Endothelial cell of umbilical vein (primary cell): ENCODE measurements at regions not wholly inside any gene's neighbourhood (a gene's known extent, or its start where the extent isn't known, plus 50 kb on each side); places are given as distances from the start of the nearest gene placed in this dataset.

Source experiments
- BruUV-seq: library from RNA; stranded (reverse); fragments of 400-500 nt; replicated peaks from 2 replicates; lab custom pipeline; 2021; lab: Mats Ljungman, UMichigan
- CTCF ChIA-PET: fragments of 300-600, 350-600 bp; sonication (Branson Sonifier 250); formaldehyde crosslinking; loops from one replicate; lab custom pipeline; 2021; ENCODE audit warnings: antibody characterized with exemption, inconsistent platforms; lab: Charles Lee
- POLR2A ChIA-PET: fragments of 300-600, 350-600 bp; sonication (Branson Sonifier 250); formaldehyde crosslinking; loops from one replicate; lab custom pipeline; 2021; ENCODE audit warnings: antibody characterized with exemption, inconsistent platforms; lab: Charles Lee
- DNase-seq: peaks from one replicate; pipeline ENCODE4 v3.0.0-alpha.2; 2011; ENCODE audit warnings: low read depth, low spot score
- FAIRE-seq: peaks from 2 replicates; lab custom pipeline; 2011; peaks lifted over from hg19 to GRCh38; lab: Jason Lieb, UNC
- H2AFZ ChIP-seq: 2 replicates; pipeline ENCODE4 v1.6.0; 2012; ENCODE audit warnings: low read depth, low read length, control low read depth, inconsistent platforms
- H3K27ac ChIP-seq: 2 replicates; pipeline ENCODE4 v1.5.1; 2011; ENCODE audit warnings: low read depth, mild to moderate bottlenecking, control low read depth, low read length, moderate library complexity; ENCODE audit not compliant: insufficient read depth
- H3K27me3 ChIP-seq, 2 experiments: 2 replicates each; pipeline versions ENCODE4 v1.6.0 to v1.6.1; 2011; ENCODE audit warnings: low read length in 2 of 2, mixed read lengths in 1 of 2; ENCODE audit not compliant: control insufficient read depth in 2 of 2, insufficient read depth in 2 of 2
- H3K36me3 ChIP-seq, 2 experiments: 2 replicates in 1 of 2; 3 replicates in 1 of 2; pipeline ENCODE4 v1.5.1; 2011; ENCODE audit warnings: low read length in 2 of 2, mild to moderate bottlenecking in 1 of 2, moderate library complexity in 1 of 2; ENCODE audit not compliant: control insufficient read depth in 2 of 2, insufficient read depth in 2 of 2; ENCODE audit errors: extremely low read depth in 1 of 2
- H3K4me1 ChIP-seq: 3 replicates; pipeline ENCODE4 v1.5.1; 2011; ENCODE audit warnings: mild to moderate bottlenecking, low read length; ENCODE audit not compliant: control insufficient read depth, insufficient read depth; ENCODE audit errors: extremely low read depth
- H3K4me2 ChIP-seq: 2 replicates; pipeline ENCODE4 v1.6.1; 2011; ENCODE audit warnings: low read length, control low read depth, mixed read lengths; ENCODE audit not compliant: insufficient read depth
- H3K4me3 ChIP-seq, 3 experiments: fragments of 200-600 bp in 1 of 3; sonication (generic), shearing (Covaris generic) in 1 of 3; replicated peaks in 1 of 3; 2 replicates each; pipeline ENCODE4 v1.5.1; 2011 to 2016; ENCODE audit warnings: control low read depth in 3 of 3, low read length in 3 of 3, mild to moderate bottlenecking in 2 of 3, inconsistent platforms in 1 of 3, low read depth in 1 of 3, moderate library complexity in 1 of 3; ENCODE audit not compliant: insufficient read depth in 1 of 3
- H3K79me2 ChIP-seq: 2 replicates; pipeline ENCODE4 v1.6.0; 2012; ENCODE audit warnings: low read length, inconsistent platforms; ENCODE audit not compliant: control insufficient read depth, insufficient read depth
- H3K9ac ChIP-seq: replicated peaks from 2 replicates; pipeline ENCODE3; 2011; ENCODE audit warnings: low read length, control low read depth; ENCODE audit not compliant: insufficient read depth; ENCODE audit errors: extremely low read depth
- H3K9me1 ChIP-seq: replicated peaks from 3 replicates; pipeline ENCODE4 v1.6.0; 2011; ENCODE audit warnings: mild to moderate bottlenecking, low read length; ENCODE audit not compliant: control insufficient read depth, insufficient read depth; ENCODE audit errors: extremely low read depth
- H3K9me3 ChIP-seq: replicated peaks from 2 replicates; pipeline ENCODE4 v1.5.1; 2012; ENCODE audit warnings: low read length, inconsistent platforms; ENCODE audit not compliant: control insufficient read depth, insufficient read depth
- H4K20me1 ChIP-seq: replicated peaks from 2 replicates; pipeline ENCODE3; 2011; ENCODE audit warnings: mild to moderate bottlenecking, low read length; ENCODE audit not compliant: control insufficient read depth, insufficient read depth; ENCODE audit errors: extremely low read depth
- EZH2 ChIP-seq: IDR thresholded peaks from 2 replicates; pipeline ENCODE4 v1.6.1; 2012; ENCODE audit warnings: borderline replicate concordance, low read depth, mild to moderate bottlenecking, moderate library complexity, low read length, inconsistent platforms; ENCODE audit not compliant: severe bottlenecking
- FOS ChIP-seq: IDR thresholded peaks from 2 replicates; pipeline ENCODE4 v1.6.1; 2011; ENCODE audit warnings: mild to moderate bottlenecking, low read length, moderate library complexity, borderline replicate concordance; ENCODE audit not compliant: insufficient read depth
- GATA2 ChIP-seq: IDR thresholded peaks from 2 replicates; pipeline ENCODE4 v1.7.0; 2011; ENCODE audit warnings: low read depth, mild to moderate bottlenecking, moderate library complexity, mixed read lengths, low read length; ENCODE audit not compliant: insufficient read length, insufficient read depth
- JUN ChIP-seq: IDR thresholded peaks from 2 replicates; pipeline ENCODE4 v1.6.1; 2011; ENCODE audit warnings: borderline replicate concordance, low read depth; ENCODE audit not compliant: insufficient read length, insufficient read depth
- MYC ChIP-seq: IDR thresholded peaks from one replicate; pipeline ENCODE4 v1.6.1; 2011; ENCODE audit warnings: mild to moderate bottlenecking, low read depth, low read length
- POLR2A ChIP-seq: IDR thresholded peaks from 2 replicates; pipeline ENCODE4 v1.6.1; 2012; ENCODE audit warnings: low read depth, mild to moderate bottlenecking, control low read depth, low read length
- POLR2AphosphoS5 ChIP-seq: IDR thresholded peaks from 2 replicates; pipeline ENCODE4 v1.6.1; 2012; ENCODE audit warnings: low read depth, mild to moderate bottlenecking, control low read depth, low read length, moderate library complexity; ENCODE audit not compliant: insufficient read depth
- dilution Hi-C: fragments of 300-500 bp; cut with MboI; formaldehyde crosslinking; loops from one replicate; pipeline ENCODE4 v1.15.0; 2019; ENCODE audit warnings: low sequenced_read_pairs; ENCODE audit not compliant: extremely low pct_ligation_motif_present
- intact Hi-C: fragments of 100-400 bp; cut with micrococcal nuclease; formaldehyde crosslinking; loops from one replicate; pipeline ENCODE4 v1.10.0; 2022
- TF ChIP-seq, protein P1 (sequence below), 2 donors: IDR thresholded peaks; 1 replicate in 1 of 2; 2 replicates in 1 of 2; pipeline ENCODE4 v1.5.1; 2011; ENCODE audit warnings: low read length in 2 of 2, mild to moderate bottlenecking in 2 of 2, moderate library complexity in 2 of 2, control low read depth in 1 of 2, inconsistent platforms in 1 of 2, low read depth in 1 of 2; ENCODE audit not compliant: insufficient read depth in 1 of 2; ENCODE audit errors: extremely low read depth in 1 of 2
- TF ChIP-seq, protein P2 (sequence below): IDR thresholded peaks from 2 replicates; pipeline ENCODE4 v1.6.1; 2011; ENCODE audit not compliant: insufficient read depth, insufficient read length

DNA sequence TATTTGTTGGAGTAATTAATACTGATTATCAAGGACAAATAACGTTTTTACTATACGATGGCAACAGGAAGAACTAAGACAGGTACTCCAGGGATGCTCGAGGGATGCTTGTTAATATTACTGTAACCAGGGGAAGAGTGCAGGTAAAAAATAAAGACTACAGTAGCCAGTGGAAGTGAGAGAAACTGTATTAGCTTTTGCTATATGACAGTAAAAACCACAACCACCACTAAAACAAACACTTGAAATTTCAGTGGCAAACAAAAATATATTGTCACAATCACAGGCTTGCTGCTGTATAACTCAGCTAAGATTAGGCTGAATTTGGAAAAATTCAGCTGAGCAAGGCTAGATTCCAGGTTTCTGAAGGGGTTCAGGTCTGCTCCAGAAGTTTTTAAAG lies 812.6 kb upstream of the ADGRL4 start:
- no peaks in the 10 kb centered on the region for H3K79me2 ChIP-seq
- no peak overlapping the region for H3K4me2 ChIP-seq
- ChIA-PET CTCF (no interaction called here), POLR2A (no interaction called here)
- no peak for TF ChIP-seq JUN
- TF ChIP-seq GATA2 = no peak
- TF ChIP-seq, protein P1, sequence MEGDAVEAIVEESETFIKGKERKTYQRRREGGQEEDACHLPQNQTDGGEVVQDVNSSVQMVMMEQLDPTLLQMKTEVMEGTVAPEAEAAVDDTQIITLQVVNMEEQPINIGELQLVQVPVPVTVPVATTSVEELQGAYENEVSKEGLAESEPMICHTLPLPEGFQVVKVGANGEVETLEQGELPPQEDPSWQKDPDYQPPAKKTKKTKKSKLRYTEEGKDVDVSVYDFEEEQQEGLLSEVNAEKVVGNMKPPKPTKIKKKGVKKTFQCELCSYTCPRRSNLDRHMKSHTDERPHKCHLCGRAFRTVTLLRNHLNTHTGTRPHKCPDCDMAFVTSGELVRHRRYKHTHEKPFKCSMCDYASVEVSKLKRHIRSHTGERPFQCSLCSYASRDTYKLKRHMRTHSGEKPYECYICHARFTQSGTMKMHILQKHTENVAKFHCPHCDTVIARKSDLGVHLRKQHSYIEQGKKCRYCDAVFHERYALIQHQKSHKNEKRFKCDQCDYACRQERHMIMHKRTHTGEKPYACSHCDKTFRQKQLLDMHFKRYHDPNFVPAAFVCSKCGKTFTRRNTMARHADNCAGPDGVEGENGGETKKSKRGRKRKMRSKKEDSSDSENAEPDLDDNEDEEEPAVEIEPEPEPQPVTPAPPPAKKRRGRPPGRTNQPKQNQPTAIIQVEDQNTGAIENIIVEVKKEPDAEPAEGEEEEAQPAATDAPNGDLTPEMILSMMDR (IDR thresholded peaks at IDR 0.05; ENCODE audit: extremely low read depth in 1 of 2, insufficient read depth in 1 of 2, low read depth in 1 of 2, low read length in 2 of 2) = no peak
- TF ChIP-seq POLR2A = no peak
- no peak for TF ChIP-seq EZH2
- TF ChIP-seq, protein P2, sequence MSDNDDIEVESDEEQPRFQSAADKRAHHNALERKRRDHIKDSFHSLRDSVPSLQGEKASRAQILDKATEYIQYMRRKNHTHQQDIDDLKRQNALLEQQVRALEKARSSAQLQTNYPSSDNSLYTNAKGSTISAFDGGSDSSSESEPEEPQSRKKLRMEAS = no peak
- TF ChIP-seq MYC = no peak
- no peak for TF ChIP-seq POLR2AphosphoS5
- TF ChIP-seq FOS = no peak
- DNase-seq = no peak
- H3K9me3 ChIP-seq = no peaks in the 10 kb centered on the region
- H3K27me3 ChIP-seq = no peaks in the 10 kb centered on the region
- FAIRE-seq = no peak
- intact Hi-C loops = no loop called here
- no peaks in the 10 kb centered on the region for H4K20me1 ChIP-seq
- no peak overlapping the region for H3K4me3 ChIP-seq
- no peaks in the 10 kb centered on the region for H3K36me3 ChIP-seq
- no peaks in the 10 kb centered on the region for H3K4me1 ChIP-seq
- H3K9ac ChIP-seq = no peak overlapping the region
- H3K9me1 ChIP-seq = no peaks in the 10 kb centered on the region
- no peak overlapping the region for H2AFZ ChIP-seq
- H3K27ac ChIP-seq = no peak overlapping the region
- BruUV-seq = no TSS peak
- dilution Hi-C loops = no loop called here
